Natural killer cell treated with Interleukin-12 subunit alpha and Interleukin-12 subunit beta and Interleukin-15 and Interleukin-18, amount 100 ng/mL, for 72 hours (primary cell): ENCODE measurements at regions not wholly inside any gene's neighbourhood (a gene's known extent, or its start where the extent isn't known, plus 50 kb on each side); places are given as distances from the start of the nearest gene placed in this dataset.

ENCODE experiments used
- ATAC-seq, 2 donors: fragments of 150-1000 bp; cut with Tn5 transposase in 1 of 2; sonication (Bioruptor Pico), chemical (Tn5 transposase) in 1 of 2; 2 replicates each; pipeline ENCODE4 v1.10.0; 2021
- DNase-seq: peaks from one replicate; pipeline ENCODE4 v3.0.0; 2022; ENCODE audit warnings: low spot score
- H3K27ac Mint-ChIP-seq, 2 donors: 1 replicate in 1 of 2; 2 replicates in 1 of 2; pipeline ENCODE4 v1.8.0; 2022; ENCODE audit warnings: mixed read lengths in 2 of 2, mild to moderate bottlenecking in 1 of 2, moderate library complexity in 1 of 2
- H3K27me3 Mint-ChIP-seq, 2 donors: 1 replicate in 1 of 2; 2 replicates in 1 of 2; pipeline ENCODE4 v1.8.0; 2022; ENCODE audit warnings: mixed read lengths in 2 of 2
- H3K36me3 Mint-ChIP-seq: one replicate; pipeline ENCODE4 v1.8.0; 2022; ENCODE audit warnings: mixed read lengths
- H3K4me1 Mint-ChIP-seq, 2 donors: 1 replicate in 1 of 2; 2 replicates in 1 of 2; pipeline ENCODE4 v1.8.0; 2022; ENCODE audit warnings: low read depth in 2 of 2, mixed read lengths in 2 of 2, mild to moderate bottlenecking in 1 of 2
- H3K4me3 Mint-ChIP-seq: one replicate; pipeline ENCODE4 v1.8.0; 2022; ENCODE audit warnings: mixed read lengths
- H3K9me3 Mint-ChIP-seq: 2 replicates; pipeline ENCODE4 v1.8.0; 2022; ENCODE audit warnings: mixed read lengths

GRCh38 chr2:102925003-102925402 lies 163.2 kb downstream of the TMEM182 start:
- H3K27ac Mint-ChIP-seq = no peak overlapping the region
- no peak for DNase-seq
- no peaks in the 10 kb centered on the region for H3K4me1 Mint-ChIP-seq
- H3K27me3 Mint-ChIP-seq = no peaks in the 10 kb centered on the region
- H3K36me3 Mint-ChIP-seq = no peaks in the 10 kb centered on the region
- ATAC-seq = no peak
- H3K4me3 Mint-ChIP-seq = no peak overlapping the region
- H3K9me3 Mint-ChIP-seq = no peaks in the 10 kb centered on the region

DNA sequence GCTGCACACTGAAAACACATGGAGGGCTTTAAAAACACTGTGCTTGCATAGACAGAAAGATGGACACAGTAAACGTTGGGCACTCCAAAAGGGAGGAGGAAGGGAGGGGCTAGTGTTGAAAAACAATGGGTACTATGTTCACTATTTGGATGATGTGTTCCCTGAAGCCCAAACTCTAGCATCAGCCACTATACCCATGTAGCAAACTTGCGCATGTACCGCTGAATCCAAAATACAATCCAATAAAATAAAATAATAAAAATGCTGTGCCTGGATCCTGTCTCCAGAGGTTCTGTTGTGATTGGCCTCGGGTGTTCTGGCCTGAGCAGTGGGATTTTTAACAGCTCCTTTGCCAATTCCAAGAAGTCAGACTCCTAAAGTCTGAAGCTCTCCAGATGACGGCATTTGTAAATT lies 166.0 kb downstream of the TMEM182 start:
- ATAC-seq (no peak), DNase-seq (no peak)
- Mint-ChIP-seq H3K27ac (no peak overlapping the region), H3K4me1 (no peaks in the 10 kb centered on the region), H3K4me3 (no peak overlapping the region), H3K36me3 (no peaks in the 10 kb centered on the region), H3K9me3 (no peaks in the 10 kb centered on the region), H3K27me3 (no peaks in the 10 kb centered on the region)

GRCh38 chr2:102929721-102930120 lies 167.9 kb downstream of the TMEM182 start:
- Mint-ChIP-seq H3K36me3 (no peaks in the 10 kb centered on the region), H3K4me3 (no peak overlapping the region), H3K27me3 (peaks cover 0 to 4% of the 10 kb centered on the region in 2 donors), H3K9me3 (no peaks in the 10 kb centered on the region), H3K27ac (no peak overlapping the region), H3K4me1 (no peaks in the 10 kb centered on the region)
- DNase-seq (no peak), ATAC-seq (no peak)

DNA sequence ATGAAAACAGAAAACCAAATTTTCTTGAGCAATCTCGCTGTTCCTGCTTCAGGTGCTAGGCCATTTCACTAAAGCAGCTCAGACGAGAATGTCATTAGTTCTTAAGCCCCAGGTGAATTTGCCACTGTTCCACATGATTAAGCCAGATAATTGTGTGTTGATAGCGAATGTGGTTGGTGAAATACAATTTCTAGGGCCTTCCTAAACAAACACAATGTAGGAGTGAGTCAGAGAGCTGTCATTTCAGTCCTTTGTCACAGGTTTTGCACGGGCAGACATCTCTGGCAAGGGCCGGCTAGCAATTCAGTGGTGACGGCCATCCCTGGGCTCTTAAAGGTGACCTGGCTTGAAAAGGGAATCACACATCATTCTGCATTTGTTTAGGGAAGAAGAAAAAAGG lies 170.7 kb downstream of the TMEM182 start:
- peaks cover under 1 to 5% of the 10 kb centered on the region in 2 donors for H3K27me3 Mint-ChIP-seq
- H3K36me3 Mint-ChIP-seq = no peaks in the 10 kb centered on the region
- DNase-seq = no peak
- no peak overlapping the region for H3K4me3 Mint-ChIP-seq
- no peak for ATAC-seq
- H3K4me1 Mint-ChIP-seq = no peaks in the 10 kb centered on the region
- H3K9me3 Mint-ChIP-seq = no peaks in the 10 kb centered on the region
- H3K27ac Mint-ChIP-seq = no peak overlapping the region

DNA sequence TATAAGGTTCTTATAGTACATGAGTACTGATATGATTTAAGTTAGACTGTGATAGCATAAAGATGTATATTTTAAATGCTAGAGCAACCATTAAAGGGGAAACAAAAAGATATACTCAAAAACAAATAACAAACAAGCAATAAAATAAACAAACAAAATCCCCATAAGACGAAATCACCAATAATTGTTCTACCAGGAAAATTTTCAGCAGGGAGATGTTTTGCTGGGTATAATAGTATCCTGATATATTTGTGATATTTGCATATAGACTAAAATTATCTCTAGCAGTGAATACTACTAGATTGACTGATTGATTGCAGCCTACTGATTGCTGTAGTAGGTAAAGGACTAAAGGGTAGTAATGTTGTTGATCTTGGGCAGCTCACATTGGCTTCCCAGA lies 177.4 kb downstream of the TMEM182 start:
- no peaks in the 10 kb centered on the region for H3K4me1 Mint-ChIP-seq
- no peak overlapping the region for H3K27ac Mint-ChIP-seq
- peaks cover 6% of the 10 kb centered on the region for H3K36me3 Mint-ChIP-seq
- no peak overlapping the region for H3K4me3 Mint-ChIP-seq
- DNase-seq (no peak), ATAC-seq (no peak)
- H3K9me3 Mint-ChIP-seq = peaks cover 3% of the 10 kb centered on the region
- H3K27me3 Mint-ChIP-seq = peaks cover 4 to 5% of the 10 kb centered on the region in 2 donors

DNA sequence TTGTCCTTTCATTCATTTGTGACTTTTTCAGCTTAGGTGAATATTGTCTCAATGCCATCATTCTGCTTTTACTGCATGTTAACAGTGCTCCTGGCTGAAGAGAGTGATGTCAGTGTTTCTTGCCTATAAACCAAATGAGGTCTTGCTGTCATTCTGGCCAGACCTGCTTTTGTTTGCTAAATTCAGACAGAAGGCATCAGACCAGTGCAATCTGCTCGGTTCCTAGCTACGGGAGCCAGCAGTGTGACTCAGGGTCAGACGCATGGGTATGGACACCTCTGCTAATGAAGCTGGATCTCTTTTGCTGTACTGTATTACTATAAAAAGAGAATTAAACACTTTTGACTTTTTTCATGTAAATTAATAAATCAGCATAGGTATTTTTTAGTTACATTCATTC lies 178.9 kb downstream of the TMEM182 start:
- Mint-ChIP-seq H3K36me3 (peaks cover 6% of the 10 kb centered on the region), H3K27me3 (peaks cover 0 to 4% of the 10 kb centered on the region in 2 donors), H3K9me3 (peaks cover 3% of the 10 kb centered on the region), H3K4me3 (no peak overlapping the region), H3K27ac (no peak overlapping the region), H3K4me1 (no peaks in the 10 kb centered on the region)
- ATAC-seq (no peak), DNase-seq (no peak)

- H3K4me3 Mint-ChIP-seq = no peak overlapping the region
- no peak overlapping the region for H3K27ac Mint-ChIP-seq
- peaks cover 6% of the 10 kb centered on the region for H3K36me3 Mint-ChIP-seq
- H3K9me3 Mint-ChIP-seq = peaks cover 3% of the 10 kb centered on the region
- DNase-seq (no peak), ATAC-seq (no peak)
- no peaks in the 10 kb centered on the region for H3K4me1 Mint-ChIP-seq
- peaks cover 0 to 4% of the 10 kb centered on the region in 2 donors for H3K27me3 Mint-ChIP-seq
Observed at GRCh38 chr2:102942107-102942506, 180.3 kb downstream of the TMEM182 start.

- peaks cover 6% of the 10 kb centered on the region for H3K36me3 Mint-ChIP-seq
- no peaks in the 10 kb centered on the region for H3K4me1 Mint-ChIP-seq
- H3K4me3 Mint-ChIP-seq = no peak overlapping the region
- peaks cover 0 to 2% of the 10 kb centered on the region in 2 donors for H3K27me3 Mint-ChIP-seq
- H3K27ac Mint-ChIP-seq = no peak overlapping the region
- peaks cover 3% of the 10 kb centered on the region for H3K9me3 Mint-ChIP-seq
- ATAC-seq (no peak), DNase-seq (no peak)
Observed at GRCh38 chr2:102943251-102943650, 181.4 kb downstream of the TMEM182 start.

- peak in 1 of 2 donors; percentile 48 for ATAC-seq
- Mint-ChIP-seq H3K4me3 (no peak overlapping the region), H3K4me1 (no peaks in the 10 kb centered on the region), H3K36me3 (no peaks in the 10 kb centered on the region), H3K9me3 (no peaks in the 10 kb centered on the region), H3K27ac (no peak overlapping the region), H3K27me3 (no peaks in the 10 kb centered on the region)
- DNase-seq = no peak
Observed at GRCh38 chr2:102950371-102950946, 188.6 kb downstream of the TMEM182 start.

- Mint-ChIP-seq H3K4me3 (no peak overlapping the region), H3K27me3 (no peaks in the 10 kb centered on the region), H3K36me3 (no peaks in the 10 kb centered on the region), H3K4me1 (no peaks in the 10 kb centered on the region), H3K27ac (no peak overlapping the region), H3K9me3 (no peaks in the 10 kb centered on the region)
- DNase-seq (no peak), ATAC-seq (no peak)
Observed at GRCh38 chr2:102951249-102951648, 189.4 kb downstream of the TMEM182 start.

DNA sequence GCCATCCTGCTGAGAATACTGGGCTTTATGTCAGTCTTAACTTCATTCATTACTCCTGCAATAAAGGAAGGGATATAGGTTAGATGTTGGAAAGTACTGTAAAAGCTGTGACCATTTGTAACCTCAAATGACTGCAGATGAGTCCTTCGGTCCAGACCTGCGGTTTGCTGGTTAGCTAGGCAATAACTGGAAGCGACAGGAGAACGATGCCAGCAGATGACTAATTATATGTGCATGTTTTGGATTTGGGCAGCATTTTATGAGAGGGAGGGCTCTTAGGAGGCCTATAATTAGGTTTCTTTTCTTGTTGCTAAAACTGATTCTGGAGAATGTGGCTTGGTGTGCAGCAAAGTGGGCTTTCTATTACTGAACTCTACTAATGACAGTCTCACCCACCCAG lies 205.6 kb downstream of the TMEM182 start:
- H3K9me3 Mint-ChIP-seq = no peaks in the 10 kb centered on the region
- no peaks in the 10 kb centered on the region for H3K27me3 Mint-ChIP-seq
- H3K27ac Mint-ChIP-seq = no peak overlapping the region
- H3K36me3 Mint-ChIP-seq = no peaks in the 10 kb centered on the region
- ATAC-seq (no peak), DNase-seq (no peak)
- H3K4me1 Mint-ChIP-seq = no peaks in the 10 kb centered on the region
- H3K4me3 Mint-ChIP-seq = no peak overlapping the region

GRCh38 chr2:102968375-102968774 lies 206.5 kb downstream of the TMEM182 start:
- Mint-ChIP-seq H3K9me3 (no peaks in the 10 kb centered on the region), H3K4me3 (no peak overlapping the region), H3K27me3 (no peaks in the 10 kb centered on the region), H3K27ac (no peak overlapping the region), H3K36me3 (no peaks in the 10 kb centered on the region), H3K4me1 (no peaks in the 10 kb centered on the region)
- ATAC-seq (no peak), DNase-seq (no peak)

DNA sequence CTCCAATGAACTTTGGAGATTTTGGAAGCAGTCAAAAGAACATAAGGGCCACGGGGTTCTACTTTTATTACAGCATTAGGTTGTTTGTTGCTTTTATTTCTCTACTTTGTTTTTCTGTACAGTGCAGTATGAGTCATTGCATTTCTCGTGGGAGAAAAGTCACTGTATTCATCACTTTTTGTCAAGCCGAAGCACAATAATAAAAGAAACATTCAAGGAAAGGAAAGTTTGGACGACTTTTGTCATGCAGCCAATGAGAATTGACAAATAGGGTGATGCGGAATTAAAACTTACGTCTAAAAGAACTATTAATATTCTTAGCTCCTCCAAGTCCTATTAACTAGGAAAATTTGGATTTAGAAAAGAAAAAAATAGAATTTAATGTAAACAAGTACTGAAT lies 209.9 kb downstream of the TMEM182 start:
- no peaks in the 10 kb centered on the region for H3K9me3 Mint-ChIP-seq
- H3K27me3 Mint-ChIP-seq = no peaks in the 10 kb centered on the region
- no peak overlapping the region for H3K4me3 Mint-ChIP-seq
- H3K27ac Mint-ChIP-seq = no peak overlapping the region
- ATAC-seq (no peak), DNase-seq (no peak)
- no peaks in the 10 kb centered on the region for H3K4me1 Mint-ChIP-seq
- H3K36me3 Mint-ChIP-seq = no peaks in the 10 kb centered on the region

DNA sequence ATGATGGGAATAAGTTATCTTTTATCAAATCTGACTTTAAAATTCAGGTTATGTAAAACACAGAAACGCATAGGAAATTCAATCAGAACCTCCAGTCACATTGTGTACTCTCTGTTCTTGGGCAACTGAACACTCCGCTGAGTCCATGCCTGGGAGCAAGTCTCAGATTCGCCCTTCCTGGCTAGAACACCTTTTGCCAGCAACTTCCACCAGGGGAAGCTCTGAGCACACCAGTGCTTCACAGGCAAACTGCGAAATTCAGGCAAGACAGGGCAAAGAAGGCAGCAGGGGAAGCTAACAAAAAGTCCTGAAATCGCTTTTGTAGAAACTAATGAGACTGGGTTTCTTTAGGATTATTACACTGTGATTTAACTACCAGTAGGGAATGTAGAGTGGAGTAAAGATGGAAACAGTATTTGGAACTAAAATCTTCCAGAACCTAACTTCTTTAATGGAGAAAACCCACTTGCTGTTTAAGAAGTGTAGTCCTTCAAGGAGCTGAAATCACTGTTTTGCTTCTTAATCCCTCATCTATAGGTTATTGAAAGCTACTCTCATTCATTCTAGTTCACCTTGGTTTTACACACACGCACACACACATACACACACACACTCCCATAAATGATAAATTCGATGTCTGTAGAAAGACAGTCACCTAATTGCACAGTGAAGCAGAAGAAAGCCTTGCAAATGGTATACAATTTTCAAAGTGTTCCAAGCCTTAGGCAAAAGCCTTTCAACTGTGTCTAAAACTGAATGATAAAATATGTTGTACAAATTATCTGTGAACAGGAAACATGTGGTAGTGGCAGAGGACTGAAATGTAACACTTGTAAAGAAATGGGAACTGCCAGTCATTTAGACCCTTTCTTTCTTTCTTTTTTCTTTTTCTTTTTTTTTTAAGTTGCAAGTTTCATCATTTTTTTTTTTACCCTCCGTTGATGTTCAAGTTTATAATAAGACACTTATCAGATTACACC lies 214.5 kb downstream of the TMEM182 start:
- ATAC-seq = no peak
- Mint-ChIP-seq H3K27me3 (peaks cover 6 to 8% of the 10 kb centered on the region in 2 donors), H3K36me3 (no peaks in the 10 kb centered on the region), H3K9me3 (no peaks in the 10 kb centered on the region), H3K27ac (no peak overlapping the region), H3K4me3 (no peak overlapping the region), H3K4me1 (peaks cover 0 to 4% of the 10 kb centered on the region in 2 donors)
- DNase-seq = no peak
